ENCODE measurements at regions not wholly inside any gene's neighbourhood (a gene's known extent, or its start where the extent isn't known, plus 50 kb on each side); places are given as distances from the start of the nearest gene placed in this dataset.

- Histone ChIP-seq H3K36me3 (no peaks in the 10 kb centered on the region), H3K4me3 (no peak overlapping the region), H3K27me3 (ENCODE audit: low read depth) (no peaks in the 10 kb centered on the region), H3K9me3 (no peaks in the 10 kb centered on the region), H3K27ac (no peak overlapping the region), H3K4me1 (no peaks in the 10 kb centered on the region)
- no peak for DNase-seq
- TF ChIP-seq CTCF (IDR thresholded peaks at IDR 0.05) = no peak
- ATAC-seq = no peak
- intact Hi-C loops (cut with DNase I) = no loop called here
Measured at GRCh38 chr4:22949161-22949855, 256.6 kb downstream of the GBA3 start.

- TF ChIP-seq CTCF (IDR thresholded peaks at IDR 0.05) = no peak
- no peak overlapping the region for H3K27ac ChIP-seq
- ATAC-seq = no peak
- no peak overlapping the region for H3K4me3 ChIP-seq
- no peaks in the 10 kb centered on the region for H3K36me3 ChIP-seq
- no peaks in the 10 kb centered on the region for H3K27me3 ChIP-seq (ENCODE audit: low read depth)
- intact Hi-C loops (cut with DNase I) = no loop called here
- H3K9me3 ChIP-seq = no peaks in the 10 kb centered on the region
- H3K4me1 ChIP-seq = no peaks in the 10 kb centered on the region
- no peak for DNase-seq
Measured at GRCh38 chr4:22947851-22948250, 255.1 kb downstream of the GBA3 start.

- DNase-seq = no peak
- H3K27ac ChIP-seq = no peak overlapping the region
Measured at GRCh38 chr4:22942920-22943559, 250.3 kb downstream of the GBA3 start.

GRCh38 chr4:22941688-22942375, 249.1 kb downstream of the GBA3 start:
- Histone ChIP-seq H3K9me3 (no peaks in the 10 kb centered on the region), H3K27ac (no peak overlapping the region), H3K27me3 (ENCODE audit: low read depth) (no peaks in the 10 kb centered on the region), H3K4me3 (no peak overlapping the region), H3K4me1 (no peaks in the 10 kb centered on the region), H3K36me3 (no peaks in the 10 kb centered on the region)
- TF ChIP-seq CTCF (IDR thresholded peaks at IDR 0.05) = no peak
- intact Hi-C loops (cut with DNase I) = no loop called here
- ATAC-seq = peak in 1 of 2 donors; percentile 69
- DNase-seq = no peak

More at GRCh38 chr4:22942920-22943559, 250.3 kb downstream of the GBA3 start:
- ATAC-seq = no peak
- Histone ChIP-seq H3K36me3 (no peaks in the 10 kb centered on the region), H3K4me1 (no peaks in the 10 kb centered on the region), H3K27me3 (ENCODE audit: low read depth) (no peaks in the 10 kb centered on the region), H3K9me3 (no peaks in the 10 kb centered on the region), H3K4me3 (no peak overlapping the region)
- intact Hi-C loops (cut with DNase I) = no loop called here
- TF ChIP-seq CTCF (IDR thresholded peaks at IDR 0.05) = no peak

- no peak for ATAC-seq
- no peak overlapping the region for H3K27ac ChIP-seq
- no peaks in the 10 kb centered on the region for H3K27me3 ChIP-seq (ENCODE audit: low read depth)
- H3K4me1 ChIP-seq = no peaks in the 10 kb centered on the region
- intact Hi-C loops (cut with DNase I) = no loop called here
- DNase-seq = peak; percentile 47
- no peaks in the 10 kb centered on the region for H3K9me3 ChIP-seq
- no peaks in the 10 kb centered on the region for H3K36me3 ChIP-seq
- TF ChIP-seq CTCF (IDR thresholded peaks at IDR 0.05) = no peak
- H3K4me3 ChIP-seq = no peak overlapping the region
Measured at GRCh38 chr4:22932326-22932725, 239.6 kb downstream of the GBA3 start.
